ENCODE measurements at regions not wholly inside any gene's neighbourhood (a gene's known extent, or its start where the extent isn't known, plus 50 kb on each side); places are given as distances from the start of the nearest gene placed in this dataset.

GRCh38 chr5:44681906-44682305 lies 126.8 kb upstream of the MRPS30 start:
- TF ChIP-seq OSR1 (CRISPR knock-in tag; IDR thresholded peaks at IDR 0.05), result no peak
- no peak for TF ChIP-seq ZNF70 (CRISPR knock-in tag; IDR thresholded peaks at IDR 0.05)
- TF ChIP-seq PPARA (CRISPR knock-in tag; IDR thresholded peaks at IDR 0.05; ENCODE audit: borderline replicate concordance), result no peak
- TF ChIP-seq GLIS3 (CRISPR knock-in tag; IDR thresholded peaks at IDR 0.05), result no peak
- TF ChIP-seq BACH2 (CRISPR knock-in tag; IDR thresholded peaks at IDR 0.05; ENCODE audit: borderline replicate concordance), result no peak
- TF ChIP-seq ISL1 (CRISPR knock-in tag; IDR thresholded peaks at IDR 0.05), result no peak
- no peak for TF ChIP-seq ZC3H10 (CRISPR knock-in tag; IDR thresholded peaks at IDR 0.05)
- no peak for TF ChIP-seq SNAI2 (CRISPR knock-in tag; IDR thresholded peaks at IDR 0.05)
- no peak for ATAC-seq

- no peak for TF ChIP-seq BACH2 (CRISPR knock-in tag; IDR thresholded peaks at IDR 0.05; ENCODE audit: borderline replicate concordance)
- TF ChIP-seq ZC3H10 (CRISPR knock-in tag; IDR thresholded peaks at IDR 0.05), result no peak
- TF ChIP-seq, protein P1, sequence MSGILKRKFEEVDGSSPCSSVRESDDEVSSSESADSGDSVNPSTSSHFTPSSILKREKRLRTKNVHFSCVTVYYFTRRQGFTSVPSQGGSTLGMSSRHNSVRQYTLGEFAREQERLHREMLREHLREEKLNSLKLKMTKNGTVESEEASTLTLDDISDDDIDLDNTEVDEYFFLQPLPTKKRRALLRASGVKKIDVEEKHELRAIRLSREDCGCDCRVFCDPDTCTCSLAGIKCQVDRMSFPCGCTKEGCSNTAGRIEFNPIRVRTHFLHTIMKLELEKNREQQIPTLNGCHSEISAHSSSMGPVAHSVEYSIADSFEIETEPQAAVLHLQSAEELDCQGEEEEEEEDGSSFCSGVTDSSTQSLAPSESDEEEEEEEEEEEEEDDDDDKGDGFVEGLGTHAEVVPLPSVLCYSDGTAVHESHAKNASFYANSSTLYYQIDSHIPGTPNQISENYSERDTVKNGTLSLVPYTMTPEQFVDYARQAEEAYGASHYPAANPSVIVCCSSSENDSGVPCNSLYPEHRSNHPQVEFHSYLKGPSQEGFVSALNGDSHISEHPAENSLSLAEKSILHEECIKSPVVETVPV (CRISPR knock-in tag; IDR thresholded peaks at IDR 0.05), result no peak
- TF ChIP-seq TCF4 (CRISPR knock-in tag; IDR thresholded peaks at IDR 0.05; ENCODE audit: borderline replicate concordance), result no peak
- TF ChIP-seq, protein P2, sequence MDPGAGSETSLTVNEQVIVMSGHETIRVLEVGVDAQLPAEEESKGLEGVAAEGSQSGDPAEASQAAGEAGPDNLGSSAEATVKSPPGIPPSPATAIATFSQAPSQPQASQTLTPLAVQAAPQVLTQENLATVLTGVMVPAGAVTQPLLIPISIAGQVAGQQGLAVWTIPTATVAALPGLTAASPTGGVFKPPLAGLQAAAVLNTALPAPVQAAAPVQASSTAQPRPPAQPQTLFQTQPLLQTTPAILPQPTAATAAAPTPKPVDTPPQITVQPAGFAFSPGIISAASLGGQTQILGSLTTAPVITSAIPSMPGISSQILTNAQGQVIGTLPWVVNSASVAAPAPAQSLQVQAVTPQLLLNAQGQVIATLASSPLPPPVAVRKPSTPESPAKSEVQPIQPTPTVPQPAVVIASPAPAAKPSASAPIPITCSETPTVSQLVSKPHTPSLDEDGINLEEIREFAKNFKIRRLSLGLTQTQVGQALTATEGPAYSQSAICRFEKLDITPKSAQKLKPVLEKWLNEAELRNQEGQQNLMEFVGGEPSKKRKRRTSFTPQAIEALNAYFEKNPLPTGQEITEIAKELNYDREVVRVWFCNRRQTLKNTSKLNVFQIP (CRISPR knock-in tag; IDR thresholded peaks at IDR 0.05; ENCODE audit: borderline replicate concordance, low read depth), result no peak
- no peak for TF ChIP-seq ZNF565 (CRISPR knock-in tag; conservative IDR thresholded peaks at IDR 0.05; ENCODE audit: low read depth)
- TF ChIP-seq ZNF70 (CRISPR knock-in tag; IDR thresholded peaks at IDR 0.05), result no peak
- TF ChIP-seq, protein P3, sequence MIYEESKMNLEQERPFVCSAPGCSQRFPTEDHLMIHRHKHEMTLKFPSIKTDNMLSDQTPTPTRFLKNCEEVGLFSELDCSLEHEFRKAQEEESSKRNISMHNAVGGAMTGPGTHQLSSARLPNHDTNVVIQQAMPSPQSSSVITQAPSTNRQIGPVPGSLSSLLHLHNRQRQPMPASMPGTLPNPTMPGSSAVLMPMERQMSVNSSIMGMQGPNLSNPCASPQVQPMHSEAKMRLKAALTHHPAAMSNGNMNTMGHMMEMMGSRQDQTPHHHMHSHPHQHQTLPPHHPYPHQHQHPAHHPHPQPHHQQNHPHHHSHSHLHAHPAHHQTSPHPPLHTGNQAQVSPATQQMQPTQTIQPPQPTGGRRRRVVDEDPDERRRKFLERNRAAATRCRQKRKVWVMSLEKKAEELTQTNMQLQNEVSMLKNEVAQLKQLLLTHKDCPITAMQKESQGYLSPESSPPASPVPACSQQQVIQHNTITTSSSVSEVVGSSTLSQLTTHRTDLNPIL (CRISPR knock-in tag; IDR thresholded peaks at IDR 0.05; ENCODE audit: low read depth), result no peak
- no peak for TF ChIP-seq CSDC2 (CRISPR knock-in tag; IDR thresholded peaks at IDR 0.05)
- no peak for ATAC-seq
Measured at GRCh38 chr5:44679214-44679613, 129.5 kb upstream of the MRPS30 start.

- no peak for ATAC-seq
- TF ChIP-seq ISL1 (CRISPR knock-in tag; IDR thresholded peaks at IDR 0.05), result no peak
- no peak for TF ChIP-seq ZFP3 (CRISPR knock-in tag; IDR thresholded peaks at IDR 0.05)
- TF ChIP-seq OSR1 (CRISPR knock-in tag; IDR thresholded peaks at IDR 0.05), result no peak
- TF ChIP-seq GLIS3 (CRISPR knock-in tag; IDR thresholded peaks at IDR 0.05), result no peak
- TF ChIP-seq CSDC2 (CRISPR knock-in tag; IDR thresholded peaks at IDR 0.05), result no peak
- TF ChIP-seq ZNF8 (CRISPR knock-in tag; IDR thresholded peaks at IDR 0.05), result no peak
- TF ChIP-seq, protein P3 (CRISPR knock-in tag; IDR thresholded peaks at IDR 0.05; ENCODE audit: low read depth), result no peak
- no peak for TF ChIP-seq RARB (CRISPR knock-in tag; IDR thresholded peaks at IDR 0.05)
- TF ChIP-seq, protein P4, sequence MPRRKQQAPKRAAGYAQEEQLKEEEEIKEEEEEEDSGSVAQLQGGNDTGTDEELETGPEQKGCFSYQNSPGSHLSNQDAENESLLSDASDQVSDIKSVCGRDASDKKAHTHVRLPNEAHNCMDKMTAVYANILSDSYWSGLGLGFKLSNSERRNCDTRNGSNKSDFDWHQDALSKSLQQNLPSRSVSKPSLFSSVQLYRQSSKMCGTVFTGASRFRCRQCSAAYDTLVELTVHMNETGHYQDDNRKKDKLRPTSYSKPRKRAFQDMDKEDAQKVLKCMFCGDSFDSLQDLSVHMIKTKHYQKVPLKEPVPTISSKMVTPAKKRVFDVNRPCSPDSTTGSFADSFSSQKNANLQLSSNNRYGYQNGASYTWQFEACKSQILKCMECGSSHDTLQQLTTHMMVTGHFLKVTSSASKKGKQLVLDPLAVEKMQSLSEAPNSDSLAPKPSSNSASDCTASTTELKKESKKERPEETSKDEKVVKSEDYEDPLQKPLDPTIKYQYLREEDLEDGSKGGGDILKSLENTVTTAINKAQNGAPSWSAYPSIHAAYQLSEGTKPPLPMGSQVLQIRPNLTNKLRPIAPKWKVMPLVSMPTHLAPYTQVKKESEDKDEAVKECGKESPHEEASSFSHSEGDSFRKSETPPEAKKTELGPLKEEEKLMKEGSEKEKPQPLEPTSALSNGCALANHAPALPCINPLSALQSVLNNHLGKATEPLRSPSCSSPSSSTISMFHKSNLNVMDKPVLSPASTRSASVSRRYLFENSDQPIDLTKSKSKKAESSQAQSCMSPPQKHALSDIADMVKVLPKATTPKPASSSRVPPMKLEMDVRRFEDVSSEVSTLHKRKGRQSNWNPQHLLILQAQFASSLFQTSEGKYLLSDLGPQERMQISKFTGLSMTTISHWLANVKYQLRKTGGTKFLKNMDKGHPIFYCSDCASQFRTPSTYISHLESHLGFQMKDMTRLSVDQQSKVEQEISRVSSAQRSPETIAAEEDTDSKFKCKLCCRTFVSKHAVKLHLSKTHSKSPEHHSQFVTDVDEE (CRISPR knock-in tag; IDR thresholded peaks at IDR 0.05), result no peak
- no peak for TF ChIP-seq ZC3H10 (CRISPR knock-in tag; IDR thresholded peaks at IDR 0.05)
- TF ChIP-seq SNAI2 (CRISPR knock-in tag; IDR thresholded peaks at IDR 0.05), result no peak
- TF ChIP-seq BACH2 (CRISPR knock-in tag; IDR thresholded peaks at IDR 0.05; ENCODE audit: borderline replicate concordance), result no peak
- TF ChIP-seq, protein P2 (CRISPR knock-in tag; IDR thresholded peaks at IDR 0.05; ENCODE audit: borderline replicate concordance, low read depth), result no peak
Measured at GRCh38 chr5:44675296-44675695, 133.5 kb upstream of the MRPS30 start.
